ENCODE measurements at regions not wholly inside any gene's neighbourhood (a gene's known extent, or its start where the extent isn't known, plus 50 kb on each side); places are given as distances from the start of the nearest gene placed in this dataset.

DNA sequence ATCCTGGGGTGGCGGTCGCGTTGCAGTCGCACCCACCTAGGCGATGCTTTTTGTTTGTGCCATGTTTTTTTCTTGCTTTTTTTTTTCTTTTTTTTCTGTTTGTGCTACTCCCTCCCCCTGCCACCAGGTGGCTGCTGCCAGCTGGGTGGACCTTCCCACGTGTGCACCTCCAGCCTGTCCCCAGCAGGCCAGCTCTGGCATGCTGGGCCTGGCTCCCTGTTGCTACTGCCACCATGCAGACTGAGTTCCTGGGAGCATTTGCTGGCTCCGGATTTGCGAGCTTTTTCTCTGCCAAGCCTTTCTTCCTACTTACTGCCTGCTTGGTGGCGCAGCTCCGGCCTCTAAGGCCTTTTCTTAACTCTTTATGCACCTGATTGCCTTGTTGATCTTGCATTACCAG is 161.2 kb upstream of the WDFY3 start:
- TF ChIP-seq CTCF (IDR thresholded peaks at IDR 0.05) (peak; percentile 63), ZFX (IDR thresholded peaks at IDR 0.05; ENCODE audit: borderline replicate concordance) (no peak)

All from 22Rv1 (cell line).